ENCODE measurements at regions not wholly inside any gene's neighbourhood (a gene's known extent, or its start where the extent isn't known, plus 50 kb on each side); places are given as distances from the start of the nearest gene placed in this dataset.

DNA sequence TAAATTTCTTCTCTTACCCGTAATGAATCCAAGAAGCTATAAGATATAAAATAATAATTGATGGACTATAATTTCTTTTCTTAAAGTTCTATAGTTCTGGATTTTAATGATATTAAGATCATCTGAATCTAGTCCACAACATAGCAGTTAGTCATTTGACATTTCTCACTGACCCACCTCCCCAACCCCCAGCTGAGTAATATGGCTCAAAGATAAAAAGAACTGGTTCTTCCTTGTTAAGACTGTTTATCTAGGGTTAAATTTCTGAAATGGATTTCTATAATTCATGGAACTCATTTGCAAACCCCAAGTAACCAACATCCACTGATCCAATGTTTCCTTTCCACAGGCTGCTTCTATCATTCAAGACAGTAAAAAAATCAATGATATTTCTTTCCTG lies 133.9 kb upstream of the SOX9 start:
- H3K36me3 ChIP-seq (ENCODE audit: insufficient read depth), result no peaks in the 10 kb centered on the region
- WGBS, result 87% methylated on average over 1 of the region's 1 CpG
- H3K4me3 ChIP-seq (ENCODE audit: low read depth, low read length), result no peak overlapping the region
- DNase-seq (ENCODE audit: extremely low spot score), result no peak
- no peaks in the 10 kb centered on the region for H3K4me1 ChIP-seq (ENCODE audit: insufficient read depth)
- H3K27ac ChIP-seq (ENCODE audit: low read depth), result no peak overlapping the region

DNA sequence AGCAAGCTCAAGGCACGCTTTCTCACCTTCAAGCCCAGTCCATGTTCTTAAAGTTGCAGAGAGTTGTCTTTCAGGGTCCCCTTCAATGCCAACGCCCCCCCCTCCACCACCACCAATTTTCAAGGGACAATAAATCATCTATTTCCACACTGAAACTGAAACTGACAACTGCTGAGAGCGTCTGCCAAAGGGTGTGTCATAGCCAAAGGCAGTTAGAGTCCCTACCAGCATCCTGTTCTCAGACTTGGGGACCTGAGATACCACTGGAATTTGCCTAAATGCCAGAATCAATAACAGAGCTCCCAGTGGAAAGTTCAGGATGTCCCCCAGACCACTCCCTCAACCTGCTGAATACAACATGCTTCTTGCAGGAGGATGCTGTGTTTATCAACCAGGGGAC lies 133.2 kb upstream of the SOX9 start:
- DNase-seq (ENCODE audit: extremely low spot score), result no peak
- no peak overlapping the region for H3K4me3 ChIP-seq (ENCODE audit: low read depth, low read length)
- H3K4me1 ChIP-seq (ENCODE audit: insufficient read depth), result no peaks in the 10 kb centered on the region
- H3K36me3 ChIP-seq (ENCODE audit: insufficient read depth), result no peaks in the 10 kb centered on the region
- WGBS, result 53% methylated on average over 3 of the region's 3 CpGs
- H3K27ac ChIP-seq (ENCODE audit: low read depth), result no peak overlapping the region

- Histone ChIP-seq H3K4me1 (ENCODE audit: insufficient read depth) (no peaks in the 10 kb centered on the region), H3K27ac (ENCODE audit: low read depth) (no peak overlapping the region), H3K36me3 (ENCODE audit: insufficient read depth) (no peaks in the 10 kb centered on the region), H3K4me3 (ENCODE audit: low read depth, low read length) (no peak overlapping the region)
- WGBS, result 56% methylated on average over 2 of the region's 2 CpGs
- no peak for DNase-seq (ENCODE audit: extremely low spot score)
Measured at GRCh38 chr17:71989117-71989516, 131.7 kb upstream of the SOX9 start.

DNA sequence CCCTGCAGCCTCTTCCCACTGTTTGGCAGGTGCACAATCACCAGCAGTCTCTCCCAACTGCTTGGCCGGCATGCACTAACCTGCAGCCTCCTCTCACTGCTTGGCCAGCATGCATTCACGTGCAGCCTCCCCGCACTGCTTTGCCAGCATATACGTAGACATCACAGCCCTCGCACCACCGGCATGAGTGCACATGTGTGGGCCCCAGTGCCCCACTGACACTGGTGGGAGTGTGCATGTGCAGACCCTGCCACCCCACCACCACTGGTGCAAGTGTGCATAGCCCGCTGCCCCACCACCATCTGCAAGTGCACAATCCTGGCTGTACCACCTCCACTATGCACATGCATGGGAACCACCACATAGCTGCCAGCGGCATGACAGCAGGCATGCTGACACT lies 127.5 kb upstream of the SOX9 start:
- no peak overlapping the region for H3K27ac ChIP-seq (ENCODE audit: low read depth)
- H3K4me3 ChIP-seq (ENCODE audit: low read depth, low read length), result no peak overlapping the region
- H3K4me1 ChIP-seq (ENCODE audit: insufficient read depth), result no peaks in the 10 kb centered on the region
- DNase-seq (ENCODE audit: extremely low spot score), result no peak
- 93% methylated on average over 8 of the region's 8 CpGs for WGBS
- H3K36me3 ChIP-seq (ENCODE audit: insufficient read depth), result no peaks in the 10 kb centered on the region

- no peak overlapping the region for H3K4me3 ChIP-seq (ENCODE audit: low read depth, low read length)
- no peaks in the 10 kb centered on the region for H3K4me1 ChIP-seq (ENCODE audit: insufficient read depth)
- H3K36me3 ChIP-seq (ENCODE audit: insufficient read depth), result no peaks in the 10 kb centered on the region
- WGBS, result 78% methylated on average over 2 of the region's 2 CpGs
- DNase-seq (ENCODE audit: extremely low spot score), result no peak
- H3K27ac ChIP-seq (ENCODE audit: low read depth), result no peak overlapping the region
Measured at GRCh38 chr17:71995590-71995989, 125.2 kb upstream of the SOX9 start.

DNA sequence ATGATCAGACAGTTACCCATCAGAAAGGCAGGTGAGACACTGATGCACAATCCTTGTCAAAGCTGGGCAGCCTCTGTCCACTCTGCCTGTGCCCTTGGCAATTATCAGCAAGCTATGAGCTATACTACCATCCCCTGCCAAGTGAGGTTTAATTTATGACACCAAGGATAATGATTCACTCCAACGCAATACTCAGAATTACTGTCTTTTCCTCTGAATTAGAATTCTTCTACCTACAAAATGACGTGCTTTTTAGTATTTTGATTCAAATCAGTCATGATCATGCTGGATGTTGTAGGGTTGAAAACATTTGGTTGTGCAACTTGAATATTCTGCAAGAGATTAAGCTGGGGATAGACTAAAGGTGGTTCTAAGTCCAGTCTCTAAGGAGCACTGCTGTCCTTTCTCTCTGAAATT lies 116.8 kb upstream of the SOX9 start:
- WGBS, result 51% methylated on average over 2 of the region's 2 CpGs
- no peak overlapping the region for H3K27ac ChIP-seq (ENCODE audit: low read depth)
- no peak for DNase-seq (ENCODE audit: extremely low spot score)
- no peaks in the 10 kb centered on the region for H3K36me3 ChIP-seq (ENCODE audit: insufficient read depth)
- no peaks in the 10 kb centered on the region for H3K4me1 ChIP-seq (ENCODE audit: insufficient read depth)
- H3K4me3 ChIP-seq (ENCODE audit: low read depth, low read length), result no peak overlapping the region

DNA sequence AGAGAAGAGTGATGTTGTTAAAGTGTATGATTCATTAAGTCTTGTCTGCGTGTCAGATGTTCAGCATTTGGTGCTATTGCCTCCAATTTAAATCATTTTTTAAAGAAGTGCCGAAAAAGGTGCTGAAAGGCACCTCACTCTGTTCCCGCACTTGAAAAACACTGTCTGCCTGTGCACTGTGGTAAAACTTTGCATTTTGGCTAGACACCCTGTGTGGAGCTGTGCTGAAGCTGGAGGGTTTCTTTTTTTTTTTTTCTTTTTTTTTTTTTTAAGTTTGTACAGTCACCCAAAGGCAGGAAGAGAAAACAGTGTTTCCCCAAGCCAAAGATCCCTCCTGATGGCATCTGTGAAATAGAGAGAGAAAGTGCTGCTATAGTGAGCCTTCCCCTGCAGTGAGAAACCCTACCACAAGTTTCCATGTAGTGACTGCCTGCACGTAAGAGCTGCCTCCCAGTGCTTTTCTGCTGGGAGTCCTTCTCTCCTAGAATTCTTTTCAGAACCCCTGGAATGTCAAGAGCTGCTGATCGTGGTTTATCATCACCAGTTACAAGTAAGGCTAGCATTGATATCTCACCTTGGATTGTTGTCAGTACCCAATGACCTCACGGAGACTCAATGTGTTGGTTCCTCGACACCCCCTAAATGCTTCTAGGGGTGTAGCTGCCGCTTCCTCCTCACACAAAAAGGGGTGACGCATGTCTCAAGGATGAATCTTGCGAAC lies 116.0 kb upstream of the SOX9 start:
- WGBS, result 79% methylated on average over 10 of the region's 10 CpGs
- Histone ChIP-seq H3K27ac (ENCODE audit: low read depth) (no peak overlapping the region), H3K4me1 (ENCODE audit: insufficient read depth) (no peaks in the 10 kb centered on the region), H3K4me3 (ENCODE audit: low read depth, low read length) (no peak overlapping the region), H3K36me3 (ENCODE audit: insufficient read depth) (no peaks in the 10 kb centered on the region)
- no peak for DNase-seq (ENCODE audit: extremely low spot score)

DNA sequence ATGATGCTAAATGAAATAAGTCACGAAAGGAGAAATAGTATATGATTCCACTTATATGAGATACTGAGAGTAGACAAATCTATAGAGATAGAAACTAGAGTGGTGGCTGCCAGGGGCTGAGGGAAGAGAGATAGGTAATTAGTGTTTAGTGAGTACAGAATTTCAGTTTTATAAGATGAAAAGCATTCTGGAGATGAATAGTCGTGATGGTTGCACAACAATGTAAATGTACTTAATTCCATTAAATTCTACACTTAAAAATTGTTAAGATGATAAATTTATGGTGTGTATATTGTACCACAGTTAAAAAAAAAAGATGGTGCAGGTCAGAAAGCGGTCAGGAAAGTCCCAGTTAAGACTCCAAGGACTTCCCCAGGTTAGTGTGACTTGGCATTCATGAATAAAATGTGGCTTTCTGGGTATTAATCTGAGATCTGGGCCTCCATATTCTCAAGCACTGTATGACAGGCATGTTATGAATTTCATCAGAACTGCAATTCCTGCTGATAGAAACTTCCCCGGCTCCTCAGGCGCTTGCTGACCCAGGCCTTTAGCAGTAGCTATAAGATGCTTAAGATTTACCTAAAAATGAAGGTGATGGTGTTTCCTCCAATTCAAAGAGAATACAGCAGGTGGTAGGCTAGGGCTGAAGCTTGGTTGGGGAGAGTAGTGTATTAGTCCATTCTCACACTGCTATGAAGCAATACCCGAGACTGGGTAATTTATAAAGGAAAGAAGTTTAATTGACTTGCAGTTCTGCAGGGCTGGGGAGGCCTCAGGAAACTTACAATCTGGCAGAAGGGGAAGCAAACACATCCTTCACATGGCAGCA lies 115.3 kb upstream of the SOX9 start:
- no peak for DNase-seq (ENCODE audit: extremely low spot score)
- H3K27ac ChIP-seq (ENCODE audit: low read depth), result no peak overlapping the region
- H3K4me1 ChIP-seq (ENCODE audit: insufficient read depth), result no peaks in the 10 kb centered on the region
- no peak overlapping the region for H3K4me3 ChIP-seq (ENCODE audit: low read depth, low read length)
- WGBS, result 86% methylated on average over 6 of the region's 6 CpGs
- no peaks in the 10 kb centered on the region for H3K36me3 ChIP-seq (ENCODE audit: insufficient read depth)

- no peak for DNase-seq (ENCODE audit: extremely low spot score)
- WGBS, result 49% methylated on average over 5 of the region's 5 CpGs
- Histone ChIP-seq H3K27ac (ENCODE audit: low read depth) (no peak overlapping the region), H3K4me3 (ENCODE audit: low read depth, low read length) (no peak overlapping the region), H3K36me3 (ENCODE audit: insufficient read depth) (no peaks in the 10 kb centered on the region), H3K4me1 (ENCODE audit: insufficient read depth) (no peaks in the 10 kb centered on the region)
Measured at GRCh38 chr17:72008236-72008876, 112.5 kb upstream of the SOX9 start.

- Histone ChIP-seq H3K27ac (ENCODE audit: low read depth) (no peak overlapping the region), H3K36me3 (ENCODE audit: insufficient read depth) (no peaks in the 10 kb centered on the region), H3K4me3 (ENCODE audit: low read depth, low read length) (no peak overlapping the region), H3K4me1 (ENCODE audit: insufficient read depth) (no peaks in the 10 kb centered on the region)
- DNase-seq (ENCODE audit: extremely low spot score), result no peak
- 94% methylated on average over 1 of the region's 1 CpG for WGBS
Measured at GRCh38 chr17:72011561-72011960, 109.3 kb upstream of the SOX9 start.

DNA sequence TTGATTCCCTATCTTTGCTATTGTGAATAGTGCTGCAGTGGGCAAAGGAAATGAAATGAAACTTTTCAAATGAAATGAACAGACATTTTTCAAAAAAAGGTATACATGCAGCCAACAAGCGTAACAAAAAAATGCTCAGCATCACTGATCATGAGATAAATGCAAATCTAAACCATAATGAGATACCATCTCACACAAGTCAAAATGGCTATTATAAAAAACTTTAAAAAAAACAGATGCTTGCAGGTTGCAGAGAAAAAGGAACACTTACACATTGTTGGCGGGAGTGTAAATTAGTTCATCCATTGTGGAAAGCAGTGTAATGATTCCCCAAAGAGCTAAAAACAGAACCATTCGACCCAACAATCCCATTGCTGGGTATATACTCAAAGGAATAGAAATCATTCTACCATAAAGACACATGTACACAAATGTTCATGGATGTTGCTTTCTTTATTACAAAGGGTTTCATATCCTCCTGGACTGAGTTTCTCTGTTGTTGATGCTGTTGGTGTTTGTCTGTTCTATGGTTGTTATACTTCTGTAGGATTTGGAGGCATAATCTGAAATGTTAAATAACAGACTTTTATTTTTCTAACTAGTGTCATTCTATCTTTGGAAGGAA lies 99.3 kb upstream of the SOX9 start:
- Histone ChIP-seq H3K27ac (ENCODE audit: low read depth) (no peak overlapping the region), H3K4me1 (ENCODE audit: insufficient read depth) (no peaks in the 10 kb centered on the region), H3K4me3 (ENCODE audit: low read depth, low read length) (no peak overlapping the region), H3K36me3 (ENCODE audit: insufficient read depth) (no peaks in the 10 kb centered on the region)
- 90% methylated on average over 3 of the region's 3 CpGs for WGBS
- no peak for DNase-seq (ENCODE audit: extremely low spot score)

GRCh38 chr17:72022328-72023275 lies 98.2 kb upstream of the SOX9 start:
- Histone ChIP-seq H3K4me3 (ENCODE audit: low read depth, low read length) (no peak overlapping the region), H3K36me3 (ENCODE audit: insufficient read depth) (no peaks in the 10 kb centered on the region), H3K4me1 (ENCODE audit: insufficient read depth) (no peaks in the 10 kb centered on the region), H3K27ac (ENCODE audit: low read depth) (no peak overlapping the region)
- WGBS, result 34% methylated on average over 6 of the region's 6 CpGs
- no peak for DNase-seq (ENCODE audit: extremely low spot score)

DNA sequence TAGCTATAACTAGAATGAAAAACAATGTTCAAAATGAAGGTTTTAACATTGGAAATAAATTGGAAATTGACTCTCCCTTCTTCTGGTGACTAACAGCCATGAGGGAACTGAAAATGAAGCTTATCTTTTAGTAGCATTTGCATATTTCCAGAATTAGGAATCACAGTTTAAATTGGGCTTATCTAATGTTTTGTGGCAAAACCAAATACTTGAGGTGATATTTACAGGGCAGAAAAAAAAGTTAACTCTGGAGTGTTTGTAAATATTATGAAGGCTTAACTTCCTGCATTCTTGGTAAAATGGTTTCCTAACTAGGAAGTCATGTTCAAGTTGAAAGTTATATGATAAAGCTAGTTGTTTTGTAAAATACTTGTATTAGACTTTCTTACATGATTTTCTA lies 96.4 kb upstream of the SOX9 start:
- no peak for DNase-seq (ENCODE audit: extremely low spot score)
- Histone ChIP-seq H3K36me3 (ENCODE audit: insufficient read depth) (no peaks in the 10 kb centered on the region), H3K4me3 (ENCODE audit: low read depth, low read length) (no peak overlapping the region), H3K27ac (ENCODE audit: low read depth) (no peak overlapping the region), H3K4me1 (ENCODE audit: insufficient read depth) (no peaks in the 10 kb centered on the region)

Data from urinary bladder (tissue), 3 donors.